RWPE2 (cell line): ENCODE measurements at regions not wholly inside any gene's neighbourhood (a gene's known extent, or its start where the extent isn't known, plus 50 kb on each side); places are given as distances from the start of the nearest gene placed in this dataset.

ENCODE experiments used
- ATAC-seq: fragments of 200-7000 bp; cut with Tn5 transposase; 3 replicates; pipeline ENCODE4 v1.9.1; 2021; ENCODE audit warnings: low read depth
- DNase-seq: peaks from one replicate; pipeline ENCODE4 v3.0.0-alpha.2; 2020; ENCODE audit warnings: low spot score
- H3K27ac ChIP-seq: fragments of 450-650 bp; 2 replicates; pipeline ENCODE4 v1.5.1; 2017; ENCODE audit warnings: mild to moderate bottlenecking; ENCODE audit not compliant: poor library complexity, severe bottlenecking
- H3K27me3 ChIP-seq: fragments of 250-450 bp; sonication (Bioruptor Pico); 2 replicates; pipeline ENCODE4 v1.5.1; 2021; ENCODE audit warnings: mild to moderate bottlenecking, moderate library complexity; ENCODE audit not compliant: insufficient read depth, poor library complexity, severe bottlenecking
- H3K36me3 ChIP-seq: fragments of 250-450 bp; sonication (Bioruptor Pico); 2 replicates; pipeline ENCODE4 v1.5.1; 2020; ENCODE audit warnings: low read depth, mild to moderate bottlenecking, moderate library complexity
- H3K4me1 ChIP-seq: fragments of 250-450 bp; sonication (Bioruptor Pico); 2 replicates; pipeline ENCODE4 v1.5.1; 2021; ENCODE audit warnings: mild to moderate bottlenecking, moderate library complexity; ENCODE audit not compliant: insufficient read depth, poor library complexity, severe bottlenecking
- H3K4me3 ChIP-seq: fragments of 250-450 bp; sonication (Bioruptor Pico); 2 replicates; pipeline ENCODE4 v1.5.1; 2021; ENCODE audit warnings: mild to moderate bottlenecking, moderate library complexity; ENCODE audit not compliant: severe bottlenecking
- H3K9me3 ChIP-seq: fragments of 250-450 bp; sonication (Bioruptor Pico); 2 replicates; pipeline ENCODE4 v1.5.1; 2021; ENCODE audit warnings: mild to moderate bottlenecking, moderate library complexity; ENCODE audit not compliant: severe bottlenecking
- CTCF ChIP-seq: fragments of 450-650 bp; IDR thresholded peaks from one replicate; pipeline ENCODE4 v1.5.1; 2017; ENCODE audit warnings: mild to moderate bottlenecking, moderate library complexity; ENCODE audit not compliant: poor library complexity, severe bottlenecking

- Histone ChIP-seq H3K4me3 (no peak overlapping the region), H3K36me3 (no peaks in the 10 kb centered on the region), H3K9me3 (no peaks in the 10 kb centered on the region), H3K27me3 (no peaks in the 10 kb centered on the region), H3K27ac (no peak overlapping the region), H3K4me1 (no peaks in the 10 kb centered on the region)
- peak; percentile 28 for DNase-seq
- no peak for TF ChIP-seq CTCF
- no peak for ATAC-seq
Measured at GRCh38 chr6:1226277-1227099, 85.4 kb upstream of the FOXQ1 start.

- no peak for TF ChIP-seq CTCF
- Histone ChIP-seq H3K4me1 (no peaks in the 10 kb centered on the region), H3K4me3 (no peak overlapping the region), H3K27me3 (no peaks in the 10 kb centered on the region), H3K36me3 (no peaks in the 10 kb centered on the region), H3K9me3 (no peaks in the 10 kb centered on the region), H3K27ac (no peak overlapping the region)
- no peak for DNase-seq
- no peak for ATAC-seq
Measured at GRCh38 chr6:1224514-1224913, 87.4 kb upstream of the FOXQ1 start.

- Histone ChIP-seq H3K27me3 (no peaks in the 10 kb centered on the region), H3K4me3 (no peak overlapping the region), H3K27ac (no peak overlapping the region), H3K4me1 (no peaks in the 10 kb centered on the region), H3K9me3 (no peaks in the 10 kb centered on the region), H3K36me3 (no peaks in the 10 kb centered on the region)
- DNase-seq (peak; percentile 11), ATAC-seq (no peak)
- TF ChIP-seq CTCF = no peak
Measured at GRCh38 chr6:1222728-1223595, 88.9 kb upstream of the FOXQ1 start.

- no peak for TF ChIP-seq CTCF
- H3K27ac ChIP-seq = no peak overlapping the region
Measured at GRCh38 chr6:1217396-1217795, 94.5 kb upstream of the FOXQ1 start.

More at GRCh38 chr6:1217396-1217795, 94.5 kb upstream of the FOXQ1 start:
- no peak for DNase-seq
- H3K4me3 ChIP-seq = no peak overlapping the region
- no peaks in the 10 kb centered on the region for H3K27me3 ChIP-seq
- no peak for ATAC-seq
- no peaks in the 10 kb centered on the region for H3K36me3 ChIP-seq
- no peaks in the 10 kb centered on the region for H3K4me1 ChIP-seq
- no peaks in the 10 kb centered on the region for H3K9me3 ChIP-seq
